Gastroesophageal sphincter (tissue), 3 donors: ENCODE measurements at regions not wholly inside any gene's neighbourhood (a gene's known extent, or its start where the extent isn't known, plus 50 kb on each side); places are given as distances from the start of the nearest gene placed in this dataset.

Source experiments
- EP300 ChIP-seq: sonication (generic); formaldehyde crosslinking; IDR thresholded peaks from one replicate; pipeline ENCODE4 v1.6.1; 2017; ENCODE audit warnings: antibody characterized with exemption, mild to moderate bottlenecking
- POLR2A ChIP-seq, 2 donors: fragments of 450-650 bp; IDR thresholded peaks; one replicate each; pipeline ENCODE4 v1.6.1; 2017; ENCODE audit warnings: antibody characterized with exemption in 2 of 2, mild to moderate bottlenecking in 2 of 2, moderate library complexity in 1 of 2
- POLR2AphosphoS5 ChIP-seq: sonication (generic); formaldehyde crosslinking; IDR thresholded peaks from one replicate; pipeline ENCODE4 v1.6.1; 2017; ENCODE audit warnings: antibody characterized with exemption
- TF ChIP-seq, protein P1 (sequence below), 4 experiments: fragments of 200-600 bp in 2 of 4; fragments of 450-650 bp in 2 of 4; sonication (generic) in 1 of 4; IDR thresholded peaks; one replicate each; pipeline ENCODE4 v1.5.1; 2017 to 2019; ENCODE audit warnings: antibody characterized with exemption in 4 of 4, mild to moderate bottlenecking in 2 of 4, moderate library complexity in 2 of 4

DNA sequence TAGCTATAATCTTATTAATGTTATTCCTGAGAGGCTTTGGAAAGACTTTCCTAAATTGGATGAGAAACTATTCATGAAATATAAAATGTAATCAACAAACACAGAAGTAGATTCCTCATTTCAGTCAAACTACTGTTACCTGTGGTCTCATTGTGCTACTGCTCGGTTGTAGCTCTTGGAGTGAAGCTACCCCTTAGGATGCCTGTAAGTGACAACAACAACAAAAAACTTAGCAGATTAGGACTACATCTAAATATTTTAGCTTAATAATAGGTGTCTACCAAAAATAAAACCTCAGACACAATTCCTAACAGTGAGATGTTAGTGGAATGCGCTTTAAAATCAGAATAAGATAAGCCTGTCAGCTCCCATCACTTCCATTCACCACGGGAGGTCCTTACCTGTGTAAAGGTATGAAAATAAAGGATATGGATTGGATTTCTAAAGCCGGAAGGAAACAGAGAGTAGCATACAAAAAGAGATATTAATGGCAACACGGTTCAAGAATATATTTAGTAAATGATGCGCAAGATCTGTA, 369.2 kb downstream of the OSTF1 start:
- TF ChIP-seq, protein P1, sequence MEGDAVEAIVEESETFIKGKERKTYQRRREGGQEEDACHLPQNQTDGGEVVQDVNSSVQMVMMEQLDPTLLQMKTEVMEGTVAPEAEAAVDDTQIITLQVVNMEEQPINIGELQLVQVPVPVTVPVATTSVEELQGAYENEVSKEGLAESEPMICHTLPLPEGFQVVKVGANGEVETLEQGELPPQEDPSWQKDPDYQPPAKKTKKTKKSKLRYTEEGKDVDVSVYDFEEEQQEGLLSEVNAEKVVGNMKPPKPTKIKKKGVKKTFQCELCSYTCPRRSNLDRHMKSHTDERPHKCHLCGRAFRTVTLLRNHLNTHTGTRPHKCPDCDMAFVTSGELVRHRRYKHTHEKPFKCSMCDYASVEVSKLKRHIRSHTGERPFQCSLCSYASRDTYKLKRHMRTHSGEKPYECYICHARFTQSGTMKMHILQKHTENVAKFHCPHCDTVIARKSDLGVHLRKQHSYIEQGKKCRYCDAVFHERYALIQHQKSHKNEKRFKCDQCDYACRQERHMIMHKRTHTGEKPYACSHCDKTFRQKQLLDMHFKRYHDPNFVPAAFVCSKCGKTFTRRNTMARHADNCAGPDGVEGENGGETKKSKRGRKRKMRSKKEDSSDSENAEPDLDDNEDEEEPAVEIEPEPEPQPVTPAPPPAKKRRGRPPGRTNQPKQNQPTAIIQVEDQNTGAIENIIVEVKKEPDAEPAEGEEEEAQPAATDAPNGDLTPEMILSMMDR (IDR thresholded peaks at IDR 0.05), result no peak
- TF ChIP-seq POLR2A (IDR thresholded peaks at IDR 0.05), result no peak
- TF ChIP-seq POLR2AphosphoS5, result no peak
- TF ChIP-seq EP300, result no peak
